H1 (cell line): ENCODE measurements at regions not wholly inside any gene's neighbourhood (a gene's known extent, or its start where the extent isn't known, plus 50 kb on each side); places are given as distances from the start of the nearest gene placed in this dataset.

ENCODE experiments used
- CTCF ChIA-PET: fragments of 300-600 bp; sonication (Branson Sonifier 250); formaldehyde crosslinking; loops from one replicate; lab custom pipeline; 2021; ENCODE audit not compliant: partially characterized antibody; lab: Charles Lee
- POLR2A ChIA-PET: fragments of 300-600 bp; sonication (Branson Sonifier 250); formaldehyde crosslinking; loops from one replicate; lab custom pipeline; 2021; ENCODE audit warnings: inconsistent platforms; ENCODE audit not compliant: partially characterized antibody; lab: Charles Lee
- DNase-seq, 2 experiments: peaks; one replicate each; pipeline versions ENCODE4 v3.0.0 to v3.0.0-alpha.2; 2010 to 2022; ENCODE audit warnings: low spot score in 2 of 2, low read depth in 1 of 2, mixed read lengths in 1 of 2
- FAIRE-seq: peaks from 2 replicates; lab custom pipeline; 2011; peaks lifted over from hg19 to GRCh38; lab: Jason Lieb, UNC
- H2AFZ ChIP-seq: 2 replicates; pipeline ENCODE4 v1.8.1; 2012; ENCODE audit warnings: low read length, inconsistent platforms
- H2AK5ac ChIP-seq: 2 replicates; pipeline ENCODE4 v1.6.1; 2013; ENCODE audit warnings: low read depth, low read length
- H2BK120ac ChIP-seq: replicated peaks from 2 replicates; pipeline ENCODE3; 2013; ENCODE audit warnings: low read depth, low read length, inconsistent platforms
- H2BK12ac ChIP-seq: 2 replicates; pipeline ENCODE4 v1.6.1; 2013; ENCODE audit warnings: low read depth, low read length
- H2BK15ac ChIP-seq: 2 replicates; pipeline ENCODE4 v1.6.1; 2013; ENCODE audit warnings: low read length
- H2BK20ac ChIP-seq: 2 replicates; pipeline ENCODE4 v1.6.1; 2013; ENCODE audit warnings: low read length
- H2BK5ac ChIP-seq: 2 replicates; pipeline ENCODE4 v1.6.1; 2013; ENCODE audit warnings: low read depth, low read length
- H3K14ac ChIP-seq: 2 replicates; pipeline ENCODE4 v1.6.1; 2013; ENCODE audit warnings: inconsistent platforms; ENCODE audit not compliant: insufficient read length
- H3K18ac ChIP-seq: 2 replicates; pipeline ENCODE4 v1.6.1; 2013; ENCODE audit warnings: low read length; ENCODE audit errors: extremely low read depth
- H3K23ac ChIP-seq: 2 replicates; pipeline ENCODE4 v1.6.1; 2013; ENCODE audit warnings: inconsistent platforms; ENCODE audit not compliant: insufficient read length
- H3K23me2 ChIP-seq: 2 replicates; pipeline ENCODE4 v1.6.1; 2013; ENCODE audit warnings: low read depth, low read length
- H3K27ac ChIP-seq: 2 replicates; pipeline ENCODE4 v1.6.1; 2011; ENCODE audit warnings: low read depth, low read length, inconsistent platforms
- H3K27me3 ChIP-seq, 4 experiments: replicated peaks in 1 of 4; 1 replicate in 1 of 4; 2 replicates in 3 of 4; pipeline versions ENCODE4 v1.6.1 to v1.8.1; 2011 to 2013; ENCODE audit warnings: low read length in 3 of 4, mild to moderate bottlenecking in 3 of 4, inconsistent platforms in 2 of 4, mixed read lengths in 2 of 4, moderate library complexity in 1 of 4; ENCODE audit not compliant: control insufficient read depth in 3 of 4, insufficient read depth in 3 of 4; ENCODE audit errors: extremely low read depth in 1 of 4
- H3K36me3 ChIP-seq, 4 experiments: 2 replicates each; pipeline versions ENCODE4 v1.6.1 to v1.8.1; 2011 to 2013; ENCODE audit warnings: mild to moderate bottlenecking in 4 of 4, low read length in 3 of 4, moderate library complexity in 2 of 4, control low read depth in 1 of 4, inconsistent platforms in 1 of 4; ENCODE audit not compliant: insufficient read depth in 4 of 4, control insufficient read depth in 2 of 4
- H3K4ac ChIP-seq: replicated peaks from 2 replicates; pipeline ENCODE3; 2013; ENCODE audit warnings: low read length, low read depth, mixed read lengths, inconsistent platforms; ENCODE audit not compliant: insufficient read length
- H3K4me1 ChIP-seq, 4 experiments: replicated peaks in 1 of 4; 1 replicate in 1 of 4; 2 replicates in 3 of 4; pipeline versions ENCODE4 v1.6.1 to v1.8.1; 2011 to 2013; ENCODE audit warnings: low read length in 3 of 4, inconsistent platforms in 2 of 4, mixed read lengths in 1 of 4; ENCODE audit not compliant: insufficient read depth in 4 of 4, control insufficient read depth in 3 of 4
- H3K4me2 ChIP-seq, 2 experiments: 2 replicates each; pipeline versions ENCODE4 v1.6.1 to v1.8.1; 2011 to 2013; ENCODE audit warnings: low read depth in 2 of 2, low read length in 2 of 2, control low read depth in 1 of 2, inconsistent platforms in 1 of 2, mild to moderate bottlenecking in 1 of 2; ENCODE audit not compliant: insufficient read depth in 1 of 2
- H3K4me3 ChIP-seq, 4 experiments: fragments of 200-600, 300-600 bp in 1 of 4; sonication (generic), shearing (Covaris generic), sonication (Bioruptor Twin) in 1 of 4; 2 replicates each; pipeline versions ENCODE4 v1.5.1 to v1.8.1; 2011 to 2016; ENCODE audit warnings: low read length in 4 of 4, low read depth in 3 of 4, control low read depth in 2 of 4, inconsistent platforms in 2 of 4, mild to moderate bottlenecking in 2 of 4, mixed read lengths in 1 of 4, moderate library complexity in 1 of 4; ENCODE audit not compliant: insufficient read depth in 2 of 4; ENCODE audit errors: extremely low read depth in 1 of 4
- H3K56ac ChIP-seq: replicated peaks from 2 replicates; pipeline ENCODE3; 2013; ENCODE audit warnings: low read depth, mild to moderate bottlenecking, mixed read lengths, low read length, inconsistent platforms; ENCODE audit not compliant: insufficient read length
- H3K79me1 ChIP-seq: 2 replicates; pipeline ENCODE4 v1.6.1; 2013; ENCODE audit warnings: low read depth, low read length, control low read depth
- H3K79me2 ChIP-seq, 2 experiments: 2 replicates each; pipeline versions ENCODE4 v1.6.1 to v1.8.1; 2012 to 2013; ENCODE audit warnings: low read length in 2 of 2, mild to moderate bottlenecking in 2 of 2, inconsistent platforms in 1 of 2; ENCODE audit not compliant: insufficient read depth in 2 of 2, control insufficient read depth in 1 of 2
- H3K9ac ChIP-seq, 4 experiments: replicated peaks in 1 of 4; 1 replicate in 1 of 4; 2 replicates in 3 of 4; pipeline versions ENCODE4 v1.6.1 to v1.8.1; 2011 to 2013; ENCODE audit warnings: low read depth in 3 of 4, low read length in 3 of 4, control low read depth in 2 of 4, mild to moderate bottlenecking in 2 of 4, moderate library complexity in 2 of 4, inconsistent platforms in 1 of 4; ENCODE audit errors: extremely low read depth in 1 of 4
- H3K9me3 ChIP-seq, 2 experiments: 2 replicates each; pipeline versions ENCODE4 v1.6.1 to v1.8.1; 2012 to 2013; ENCODE audit warnings: mild to moderate bottlenecking in 2 of 2, moderate library complexity in 2 of 2, control low read depth in 1 of 2, inconsistent platforms in 1 of 2, low read depth in 1 of 2, low read length in 1 of 2, mixed read lengths in 1 of 2; ENCODE audit not compliant: insufficient read depth in 2 of 2
- H4K20me1 ChIP-seq, 2 experiments: replicated peaks in 1 of 2; 2 replicates each; pipeline versions ENCODE3 to v1.8.1; 2011 to 2013; ENCODE audit warnings: inconsistent platforms in 2 of 2, low read length in 2 of 2, mild to moderate bottlenecking in 1 of 2; ENCODE audit not compliant: insufficient read depth in 2 of 2, control insufficient read depth in 1 of 2
- H4K5ac ChIP-seq: 2 replicates; pipeline ENCODE4 v1.6.1; 2013; ENCODE audit warnings: low read length, low read depth, mixed read lengths, inconsistent platforms; ENCODE audit not compliant: insufficient read length
- H4K8ac ChIP-seq: 2 replicates; pipeline ENCODE4 v1.8.0; 2013; ENCODE audit warnings: mild to moderate bottlenecking, moderate library complexity, low read length, inconsistent platforms; ENCODE audit not compliant: insufficient read depth; ENCODE audit errors: extremely low read depth
- H4K91ac ChIP-seq: replicated peaks from 2 replicates; pipeline ENCODE3; 2013; ENCODE audit warnings: low read length, mixed read lengths, inconsistent platforms; ENCODE audit not compliant: insufficient read length
- CBX5 ChIP-seq: fragments of 300-800, 300-1000 bp; sonication (generic); IDR thresholded peaks from 2 replicates; pipeline ENCODE4 v1.7.1; 2016; ENCODE audit warnings: antibody characterized with exemption, low read length, low read depth
- WGBS, 2 experiments: shearing (Covaris generic) in 1 of 2; methylation state at CpG; one replicate each; pipeline versions ENCODE4 v1.1.6 to v1.1.7; 2013 to 2015; ENCODE audit warnings: low lambda C conversion rate in 2 of 2, mixed read lengths in 2 of 2, inconsistent platforms in 1 of 2, low coverage in 1 of 2, missing lambda C conversion rate in 1 of 2; ENCODE audit not compliant: insufficient replicate concordance in 2 of 2, insufficient coverage in 1 of 2, insufficient read length in 1 of 2; ENCODE audit errors: extremely low coverage in 1 of 2, missing lambda C conversion rate in 1 of 2; 5-methylcytosine and 5-hydroxymethylcytosine counted together

DNA sequence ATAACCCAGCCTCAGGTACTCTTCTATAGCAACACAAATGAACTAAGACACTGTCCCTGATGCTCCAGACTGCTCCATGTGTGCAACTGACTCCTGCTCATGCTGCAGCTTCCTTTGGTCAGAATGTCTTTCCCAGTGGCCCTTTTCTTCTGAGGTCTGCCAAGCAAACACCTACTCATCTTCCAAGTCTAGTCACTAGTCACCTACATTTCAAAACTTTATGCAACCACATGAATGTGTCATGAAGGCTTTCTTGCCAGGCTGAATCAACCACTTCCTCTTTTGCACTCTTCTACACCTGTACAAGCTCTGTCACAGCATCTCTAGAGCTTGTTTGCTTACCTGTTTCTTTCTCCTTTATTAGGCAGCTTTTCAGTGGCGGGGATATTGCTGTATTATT is 75.8 kb downstream of the LSMEM1 start:
- CTCF ChIA-PET: interaction anchor here (0.6 to 2.4 kb wide), 4 partner anchors 10 to 338 kb away, joined by 4 to 7 read pairs (median 5); no protein-coding TSS in a partner anchor
- H3K36me3 ChIP-seq: no peaks in the 10 kb centered on the region
- no peaks in the 10 kb centered on the region for H3K79me2 ChIP-seq
- no peak overlapping the region for H2BK12ac ChIP-seq
- no peak overlapping the region for H3K23ac ChIP-seq
- no peak overlapping the region for H2AFZ ChIP-seq
- H3K9ac ChIP-seq: no peak overlapping the region
- H3K79me1 ChIP-seq: no peaks in the 10 kb centered on the region
- H2BK5ac ChIP-seq: no peak overlapping the region
- H3K18ac ChIP-seq: no peak overlapping the region
- no peak overlapping the region for H3K56ac ChIP-seq
- H2BK20ac ChIP-seq: no peak overlapping the region
- no peaks in the 10 kb centered on the region for H3K23me2 ChIP-seq
- DNase-seq (no peak), FAIRE-seq (no peak)
- no peaks in the 10 kb centered on the region for H3K27me3 ChIP-seq
- H3K4me2 ChIP-seq: no peak overlapping the region
- H3K27ac ChIP-seq: no peak overlapping the region
- no peaks in the 10 kb centered on the region for H3K4me1 ChIP-seq
- no peak overlapping the region for H2AK5ac ChIP-seq
- H3K9me3 ChIP-seq: peaks cover 0 to under 1% of the 10 kb centered on the region in 2 experiments; a peak in 1 of 4 replicates
- H3K14ac ChIP-seq: no peak overlapping the region
- no peak overlapping the region for H3K4ac ChIP-seq
- no peaks in the 10 kb centered on the region for H4K20me1 ChIP-seq
- H4K8ac ChIP-seq: no peak overlapping the region
- H2BK120ac ChIP-seq: no peak overlapping the region
- POLR2A ChIA-PET: no interaction called here
- H2BK15ac ChIP-seq: no peak overlapping the region
- WGBS, 2 experiments: 100% methylated on average over 1 of the region's 1 CpG; no CpG with 5 or more reads in 1 of the 2 experiments
- no peak overlapping the region for H4K91ac ChIP-seq
- no peak overlapping the region for H4K5ac ChIP-seq
- no peak overlapping the region for H3K4me3 ChIP-seq
- no peak for TF ChIP-seq CBX5
